ENCODE measurements at regions not wholly inside any gene's neighbourhood (a gene's known extent, or its start where the extent isn't known, plus 50 kb on each side); places are given as distances from the start of the nearest gene placed in this dataset.

- no peaks in the 10 kb centered on the region for H3K9me3 ChIP-seq (ENCODE audit: control extremely low read depth in 1 of 3, control insufficient read depth in 2 of 3, insufficient read depth in 1 of 3, low read length in 2 of 3)
- TF ChIP-seq EZH2 (IDR thresholded peaks at IDR 0.05; ENCODE audit: borderline replicate concordance, insufficient read depth, low read depth, low read length, poor library complexity, severe bottlenecking) (no peak), CTCF (IDR thresholded peaks at IDR 0.05) (no peak)
- POLR2A ChIA-PET: no interaction called here
- H3K4me2 ChIP-seq (replicated peaks; ENCODE audit: low read depth, low read length, poor library complexity, severe bottlenecking): no peak overlapping the region
- no peak overlapping the region for H3K9ac ChIP-seq (ENCODE audit: low read length)
- DNase-seq: no peak
- H3K4me1 Mint-ChIP-seq: peaks cover 1% of the 10 kb centered on the region
- WGBS (ENCODE audit: insufficient coverage): 100% methylated on average over 1 of the region's 3 CpGs
- no peak overlapping the region for H2AFZ ChIP-seq (ENCODE audit: insufficient read depth, low read depth, low read length, poor library complexity, severe bottlenecking)
- H3K79me2 ChIP-seq (ENCODE audit: control insufficient read depth, insufficient read depth, low read length): no peaks in the 10 kb centered on the region
- no peaks in the 10 kb centered on the region for H4K20me1 ChIP-seq (ENCODE audit: control insufficient read depth, insufficient read depth, low read length, poor library complexity, severe bottlenecking)
- H3K27me3 Mint-ChIP-seq: peaks cover 44% of the 10 kb centered on the region
- peaks cover 0 to 2% of the 10 kb centered on the region in 2 donors for H3K4me1 ChIP-seq (ENCODE audit: control insufficient read depth in 2 of 2, insufficient read depth in 2 of 2, low read length in 2 of 2)
- CTCF ChIA-PET: interaction anchor here (2.3 kb wide), 1 partner anchor 246 kb away, joined by 7 read pairs; no protein-coding TSS in a partner anchor
- H3K4me3 ChIP-seq (ENCODE audit: control extremely low read depth in 1 of 5, extremely low read depth in 1 of 5, insufficient read depth in 1 of 5, low read depth in 2 of 5, low read length in 4 of 5): no peak overlapping the region
- no peak overlapping the region for H3K4me3 Mint-ChIP-seq
- intact Hi-C loops (cut with micrococcal nuclease): no loop called here
- H3K36me3 ChIP-seq (replicated peaks in 1 of 2; ENCODE audit: control extremely low read depth in 1 of 2, control insufficient read depth in 1 of 2, extremely low read depth in 1 of 2, insufficient read depth in 2 of 2, low read length in 1 of 2): no peaks in the 10 kb centered on the region
- H3K27ac Mint-ChIP-seq: no peak overlapping the region
- peaks cover 0 to 10% (median 5%) of the 10 kb centered on the region in 4 experiments for H3K27me3 ChIP-seq (replicated peaks in 1 of 4; ENCODE audit: control extremely low read depth in 1 of 4, control insufficient read depth in 3 of 4, insufficient read depth in 4 of 4, low read length in 3 of 4)
- H3K27ac ChIP-seq (ENCODE audit: low read length in 2 of 2): no peak overlapping the region
- no peak for ATAC-seq (ENCODE audit: low read depth)
- H3K9me3 Mint-ChIP-seq (ENCODE audit: insufficient read depth): no peaks in the 10 kb centered on the region
Observed at GRCh38 chr4:140258476-140258875, 104.5 kb upstream of the MAML3 start.

GRCh38 chr4:140257461-140258305 is 103.7 kb upstream of the MAML3 start:
- POLR2A ChIA-PET: no interaction called here
- ATAC-seq (ENCODE audit: low read depth) (no peak), DNase-seq (no peak)
- Histone ChIP-seq H3K27me3 (replicated peaks in 1 of 4; ENCODE audit: control extremely low read depth in 1 of 4, control insufficient read depth in 3 of 4, insufficient read depth in 4 of 4, low read length in 3 of 4) (peaks cover 0 to 10% (median 5%) of the 10 kb centered on the region in 4 experiments), H3K4me2 (replicated peaks; ENCODE audit: low read depth, low read length, poor library complexity, severe bottlenecking) (no peak overlapping the region), H3K9ac (ENCODE audit: low read length) (no peak overlapping the region), H2AFZ (ENCODE audit: insufficient read depth, low read depth, low read length, poor library complexity, severe bottlenecking) (no peak overlapping the region), H3K9me3 (ENCODE audit: control extremely low read depth in 1 of 3, control insufficient read depth in 2 of 3, insufficient read depth in 1 of 3, low read length in 2 of 3) (no peaks in the 10 kb centered on the region), H3K79me2 (ENCODE audit: control insufficient read depth, insufficient read depth, low read length) (no peaks in the 10 kb centered on the region), H3K4me3 (ENCODE audit: control extremely low read depth in 1 of 5, extremely low read depth in 1 of 5, insufficient read depth in 1 of 5, low read depth in 2 of 5, low read length in 4 of 5) (no peak overlapping the region), H3K27ac (ENCODE audit: low read length in 2 of 2) (no peak overlapping the region), H3K36me3 (replicated peaks in 1 of 2; ENCODE audit: control extremely low read depth in 1 of 2, control insufficient read depth in 1 of 2, extremely low read depth in 1 of 2, insufficient read depth in 2 of 2, low read length in 1 of 2) (no peaks in the 10 kb centered on the region), H3K4me1 (ENCODE audit: control insufficient read depth in 2 of 2, insufficient read depth in 2 of 2, low read length in 2 of 2) (peaks cover 3 to 4% of the 10 kb centered on the region in 2 donors), H4K20me1 (ENCODE audit: control insufficient read depth, insufficient read depth, low read length, poor library complexity, severe bottlenecking) (no peaks in the 10 kb centered on the region)
- Mint-ChIP-seq H3K4me1 (peaks cover 4% of the 10 kb centered on the region), H3K27ac (no peak overlapping the region), H3K4me3 (no peak overlapping the region), H3K9me3 (ENCODE audit: insufficient read depth) (no peaks in the 10 kb centered on the region), H3K27me3 (peaks cover 45% of the 10 kb centered on the region)
- TF ChIP-seq EZH2 (IDR thresholded peaks at IDR 0.05; ENCODE audit: borderline replicate concordance, insufficient read depth, low read depth, low read length, poor library complexity, severe bottlenecking) (no peak), CTCF (IDR thresholded peaks at IDR 0.05) (no peak)
- 97% methylated on average over 9 of the region's 10 CpGs for WGBS (ENCODE audit: insufficient coverage)
- CTCF ChIA-PET: interaction anchor here (0.6 to 2.3 kb wide), 3 partner anchors 206 to 487 kb away, joined by 3 to 7 read pairs (median 5); no protein-coding TSS in a partner anchor
- intact Hi-C loops (cut with micrococcal nuclease): no loop called here

Measured in B cell (primary cell).